Activated T-helper 2 cell treated with anti-CD3 and anti-CD28 coated beads, Interferon-gamma antibody, Interleukin-2, Interleukin-4, amounts not matched to agents 10 μg/mL and 5 μg/mL and 100 μg/mL, durations not matched to agents 14 hours and 24 hours and 36 hours (primary cell): ENCODE measurements at regions not wholly inside any gene's neighbourhood (a gene's known extent, or its start where the extent isn't known, plus 50 kb on each side); places are given as distances from the start of the nearest gene placed in this dataset.

Source experiments
- DNase-seq: peaks from one replicate; pipeline ENCODE4 v3.0.0; 2021; ENCODE audit warnings: low spot score
- H3K27ac Mint-ChIP-seq: one replicate; pipeline ENCODE4 v1.8.0; 2021; ENCODE audit warnings: mixed read lengths
- H3K27me3 Mint-ChIP-seq: one replicate; pipeline ENCODE4 v1.8.0; 2021; ENCODE audit warnings: low read depth, mixed read lengths
- H3K36me3 Mint-ChIP-seq: one replicate; pipeline ENCODE4 v1.8.0; 2021; ENCODE audit warnings: low read depth, mixed read lengths
- H3K4me1 Mint-ChIP-seq: one replicate; pipeline ENCODE4 v1.8.0; 2021; ENCODE audit warnings: low read depth, mixed read lengths
- H3K4me3 Mint-ChIP-seq: one replicate; pipeline ENCODE4 v1.8.0; 2021; ENCODE audit warnings: low read depth, mild to moderate bottlenecking, moderate library complexity, mixed read lengths
- H3K9me3 Mint-ChIP-seq: one replicate; pipeline ENCODE4 v1.8.0; 2021; ENCODE audit warnings: mixed read lengths
- intact Hi-C: fragments of 100-400 bp; cut with micrococcal nuclease; formaldehyde crosslinking; loops from one replicate; pipeline ENCODE4 v1.15.1; 2023

DNA sequence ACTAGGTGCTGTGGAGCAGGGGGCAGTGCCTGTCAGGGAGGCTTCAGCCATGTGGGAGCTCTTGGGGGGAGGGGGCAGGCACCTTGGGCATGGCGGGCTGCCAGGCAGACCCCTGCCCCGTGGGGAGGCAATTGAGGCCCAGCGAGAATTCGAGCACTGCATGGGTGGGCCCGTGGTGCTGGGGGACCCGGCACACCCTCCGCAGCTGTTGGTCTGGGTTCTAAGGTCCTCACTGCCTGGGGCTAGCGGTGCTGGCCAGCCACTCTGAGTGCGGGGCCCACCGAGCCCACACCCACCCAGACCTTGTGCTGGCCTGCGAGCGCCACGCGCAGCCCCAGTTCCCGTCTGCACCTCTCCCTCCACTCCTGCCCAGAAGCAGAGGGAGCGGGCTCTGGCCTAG, 835.5 kb upstream of the CNTN5 start:
- Mint-ChIP-seq H3K4me3 (no peak overlapping the region), H3K27me3 (no peaks in the 10 kb centered on the region), H3K4me1 (no peaks in the 10 kb centered on the region), H3K36me3 (no peaks in the 10 kb centered on the region), H3K27ac (no peak overlapping the region), H3K9me3 (peaks cover 18% of the 10 kb centered on the region)
- DNase-seq, result no peak
- intact Hi-C loops, result no loop called here

DNA sequence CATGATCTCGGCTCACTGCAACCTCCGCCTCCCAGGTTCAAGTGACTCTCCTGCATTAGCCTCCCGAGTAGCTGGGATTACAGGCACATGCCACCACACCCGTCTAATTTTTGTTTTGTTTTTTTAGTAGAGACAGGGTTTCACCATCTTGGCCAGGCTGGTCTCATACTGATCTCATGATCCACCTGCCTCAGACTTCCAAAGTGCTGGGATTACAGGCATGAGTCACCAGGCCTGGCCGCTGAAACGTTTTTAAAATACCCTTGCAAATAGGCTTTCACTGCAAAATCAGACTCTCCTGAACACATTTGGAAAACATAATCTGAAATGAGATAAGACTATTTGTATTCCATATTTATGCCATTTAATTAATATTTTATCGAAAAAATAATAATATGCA, 826.1 kb upstream of the CNTN5 start:
- Mint-ChIP-seq H3K27me3 (no peaks in the 10 kb centered on the region), H3K9me3 (peaks cover 6% of the 10 kb centered on the region), H3K27ac (no peak overlapping the region), H3K4me3 (no peak overlapping the region), H3K4me1 (no peaks in the 10 kb centered on the region), H3K36me3 (no peaks in the 10 kb centered on the region)
- intact Hi-C loops, result no loop called here
- DNase-seq, result no peak

DNA sequence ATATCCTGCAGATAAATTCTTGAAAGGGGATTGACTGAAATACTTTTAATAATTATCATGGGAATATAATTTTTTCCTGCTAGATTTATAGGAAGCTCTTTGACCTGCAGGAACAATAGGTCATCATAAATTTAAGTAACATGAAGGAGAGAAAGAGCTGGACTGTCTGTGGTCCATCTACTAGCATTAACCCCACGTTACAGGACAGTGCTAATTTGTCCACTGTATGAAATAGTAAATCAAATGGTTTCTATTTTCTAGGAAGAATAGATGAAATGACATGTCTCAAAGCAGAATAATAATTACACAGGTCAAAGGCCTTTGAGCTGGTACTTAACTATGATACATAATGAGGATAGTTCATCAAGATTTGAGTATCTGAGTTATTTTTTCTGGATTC, 825.4 kb upstream of the CNTN5 start:
- Mint-ChIP-seq H3K4me3 (no peak overlapping the region), H3K27ac (no peak overlapping the region), H3K9me3 (peaks cover 3% of the 10 kb centered on the region), H3K27me3 (no peaks in the 10 kb centered on the region), H3K4me1 (no peaks in the 10 kb centered on the region), H3K36me3 (no peaks in the 10 kb centered on the region)
- intact Hi-C loops, result no loop called here
- DNase-seq, result no peak

DNA sequence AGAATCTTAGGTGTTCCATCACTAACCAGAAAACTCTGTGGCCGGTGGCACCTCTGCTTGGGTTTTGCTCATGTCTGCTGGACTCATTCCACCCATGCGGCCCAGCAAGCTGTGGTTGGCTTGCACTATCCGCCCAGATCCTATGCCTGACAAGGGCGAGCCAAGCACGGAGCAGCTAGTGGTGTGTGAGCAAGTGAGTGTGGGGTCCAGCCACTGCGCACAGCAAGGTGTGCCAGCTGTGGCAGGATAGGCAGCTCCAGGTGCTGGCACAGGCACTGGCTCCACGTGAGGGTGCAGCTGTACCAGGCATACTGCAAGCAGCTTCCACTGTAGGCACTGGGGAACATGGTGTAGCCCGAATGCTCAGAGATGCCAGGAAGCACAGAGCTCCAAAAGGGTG, 813.7 kb upstream of the CNTN5 start:
- H3K4me3 Mint-ChIP-seq, result no peak overlapping the region
- no peaks in the 10 kb centered on the region for H3K36me3 Mint-ChIP-seq
- H3K27me3 Mint-ChIP-seq, result no peaks in the 10 kb centered on the region
- H3K4me1 Mint-ChIP-seq, result no peaks in the 10 kb centered on the region
- peaks cover 13% of the 10 kb centered on the region for H3K9me3 Mint-ChIP-seq
- no peak for DNase-seq
- no peak overlapping the region for H3K27ac Mint-ChIP-seq
- intact Hi-C loops, result no loop called here

DNA sequence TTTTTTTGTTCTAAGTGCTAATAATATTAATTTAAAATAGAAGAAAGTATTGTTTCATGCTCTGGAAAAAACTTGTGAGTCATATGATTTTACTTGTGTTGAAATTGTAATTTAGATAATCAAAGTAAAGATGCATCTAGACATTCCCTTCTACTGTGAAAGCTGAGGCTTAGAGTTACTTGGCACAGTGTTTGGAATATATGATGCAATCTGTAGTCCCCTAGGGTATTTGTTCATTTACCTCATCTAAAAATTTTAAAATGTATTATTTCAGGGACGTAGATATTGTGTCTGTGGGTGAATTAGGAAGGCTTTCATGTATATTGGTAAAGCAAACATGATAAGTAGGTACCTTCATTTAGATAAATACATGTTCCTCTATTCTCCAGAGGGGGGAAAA, 793.5 kb upstream of the CNTN5 start:
- intact Hi-C loops, result no loop called here
- Mint-ChIP-seq H3K9me3 (peaks cover 8% of the 10 kb centered on the region), H3K4me3 (no peak overlapping the region), H3K27ac (no peak overlapping the region), H3K27me3 (no peaks in the 10 kb centered on the region), H3K36me3 (no peaks in the 10 kb centered on the region), H3K4me1 (no peaks in the 10 kb centered on the region)
- no peak for DNase-seq

DNA sequence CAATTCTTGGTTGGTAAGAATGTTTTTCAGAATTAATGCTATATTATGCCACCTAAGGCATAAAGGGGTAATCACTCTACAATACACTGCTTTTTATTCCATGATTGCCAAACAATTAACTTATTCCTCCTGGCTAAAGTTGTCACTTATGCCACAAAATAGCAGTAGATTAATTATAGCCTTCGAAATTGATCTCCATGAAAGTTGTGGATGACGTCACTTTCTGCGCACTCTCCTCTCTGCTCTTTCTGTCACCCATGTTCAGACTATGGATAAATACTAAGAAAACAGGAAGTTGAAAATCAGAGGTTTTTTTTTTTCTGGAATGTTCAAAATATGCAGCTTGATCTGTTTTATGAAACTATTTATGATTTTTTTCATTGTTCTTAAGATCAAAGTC, 790.1 kb upstream of the CNTN5 start:
- Mint-ChIP-seq H3K9me3 (peaks cover 3% of the 10 kb centered on the region), H3K36me3 (no peaks in the 10 kb centered on the region), H3K4me1 (no peaks in the 10 kb centered on the region), H3K4me3 (no peak overlapping the region), H3K27me3 (no peaks in the 10 kb centered on the region), H3K27ac (no peak overlapping the region)
- intact Hi-C loops, result no loop called here
- no peak for DNase-seq

DNA sequence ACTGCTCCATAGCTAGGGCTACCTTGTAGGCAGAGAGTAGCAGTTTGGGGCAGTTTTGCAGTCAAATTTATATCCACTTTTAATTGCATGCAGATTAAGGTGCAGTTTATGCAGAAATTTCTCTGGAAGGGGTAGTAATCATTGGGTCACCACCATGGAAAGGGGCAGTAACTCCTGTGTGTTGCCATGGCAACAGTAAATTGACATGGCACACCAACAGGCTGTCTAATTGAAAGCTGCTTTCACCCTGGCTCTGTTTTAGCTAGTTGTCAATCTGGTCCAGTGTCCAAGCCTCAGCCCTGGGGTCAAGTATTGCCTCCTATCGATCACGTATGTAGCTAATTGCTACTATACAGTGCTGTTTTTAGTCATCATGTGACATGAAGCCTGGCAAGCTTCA, 786.1 kb upstream of the CNTN5 start:
- Mint-ChIP-seq H3K36me3 (no peaks in the 10 kb centered on the region), H3K27me3 (no peaks in the 10 kb centered on the region), H3K27ac (no peak overlapping the region), H3K4me3 (no peak overlapping the region), H3K9me3 (peaks cover 5% of the 10 kb centered on the region), H3K4me1 (no peaks in the 10 kb centered on the region)
- DNase-seq, result no peak
- intact Hi-C loops, result no loop called here

DNA sequence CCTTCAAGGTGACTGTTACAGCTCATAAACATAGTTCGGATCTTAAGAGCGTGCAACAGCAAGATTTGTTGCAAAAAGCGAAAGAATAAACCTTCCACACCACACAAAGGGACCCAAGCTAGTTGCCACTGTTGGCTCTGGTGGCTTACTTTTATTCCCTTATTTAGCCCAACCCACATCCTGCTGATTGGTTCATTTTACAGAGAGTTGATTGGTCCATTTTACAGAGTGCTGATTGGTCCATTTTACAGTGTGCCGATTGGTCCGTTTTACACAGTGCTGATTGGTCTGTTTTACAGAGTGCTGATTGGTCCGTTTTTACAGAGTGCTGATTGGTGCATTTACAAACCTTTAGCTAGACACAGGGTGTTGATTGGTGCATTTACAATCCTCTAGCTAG, 776.9 kb upstream of the CNTN5 start:
- Mint-ChIP-seq H3K27ac (no peak overlapping the region), H3K36me3 (no peaks in the 10 kb centered on the region), H3K4me3 (no peak overlapping the region), H3K4me1 (no peaks in the 10 kb centered on the region), H3K9me3 (peaks cover 37% of the 10 kb centered on the region), H3K27me3 (no peaks in the 10 kb centered on the region)
- intact Hi-C loops, result no loop called here
- no peak for DNase-seq

DNA sequence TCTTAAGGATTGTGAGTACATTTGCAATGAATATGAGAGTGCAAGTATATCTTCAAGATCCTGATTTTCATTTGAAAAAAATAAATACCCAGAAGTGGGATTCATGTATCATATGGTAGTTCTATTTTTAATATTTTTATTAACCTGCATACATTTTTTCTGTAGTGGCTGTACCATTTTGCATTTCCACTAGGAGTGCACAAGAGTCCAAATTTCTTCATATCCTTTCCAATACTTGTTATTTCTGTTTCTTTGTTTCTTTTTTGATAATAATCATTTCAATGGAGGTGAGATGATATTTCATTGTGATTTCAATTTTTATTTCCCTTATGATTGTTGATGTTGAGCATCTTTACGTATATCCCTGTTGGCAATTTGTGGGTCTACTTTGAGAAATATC, 759.8 kb upstream of the CNTN5 start:
- intact Hi-C loops, result no loop called here
- Mint-ChIP-seq H3K9me3 (peaks cover 30% of the 10 kb centered on the region), H3K27ac (no peak overlapping the region), H3K4me1 (no peaks in the 10 kb centered on the region), H3K36me3 (no peaks in the 10 kb centered on the region), H3K27me3 (no peaks in the 10 kb centered on the region), H3K4me3 (no peak overlapping the region)
- no peak for DNase-seq

DNA sequence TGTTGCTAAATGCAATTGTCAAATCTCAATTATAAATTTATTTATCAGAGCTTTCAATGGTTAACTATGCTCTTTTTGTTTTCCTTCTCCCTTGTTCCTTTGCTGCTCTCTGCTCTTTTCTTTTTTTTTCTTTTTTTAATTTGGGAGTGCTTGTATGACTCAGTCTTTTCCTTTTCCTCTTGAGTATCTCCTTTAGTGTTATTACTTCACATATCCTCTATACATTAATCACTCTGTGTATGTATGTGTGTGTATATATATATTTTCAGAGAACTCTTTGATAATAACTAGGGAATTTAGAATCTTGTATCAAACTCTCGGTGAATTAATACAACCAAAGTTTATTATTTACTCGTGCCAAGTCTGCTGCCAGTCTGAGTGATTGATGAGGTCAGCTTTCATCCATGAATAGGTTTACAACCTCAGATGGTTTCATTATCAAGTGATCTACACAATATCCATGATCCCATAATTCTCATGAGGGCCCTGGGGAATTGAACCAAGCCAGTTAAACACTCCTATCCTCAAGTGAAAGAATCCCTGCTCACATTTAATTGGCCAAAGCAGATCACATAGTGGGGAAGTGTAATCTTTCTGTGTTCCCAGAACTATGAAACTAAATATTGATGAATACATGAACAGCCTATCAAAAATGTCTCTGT, 743.4 kb upstream of the CNTN5 start:
- no peaks in the 10 kb centered on the region for H3K27me3 Mint-ChIP-seq
- H3K9me3 Mint-ChIP-seq, result no peaks in the 10 kb centered on the region
- intact Hi-C loops, result no loop called here
- H3K4me1 Mint-ChIP-seq, result no peaks in the 10 kb centered on the region
- H3K36me3 Mint-ChIP-seq, result no peaks in the 10 kb centered on the region
- no peak overlapping the region for H3K4me3 Mint-ChIP-seq
- DNase-seq, result no peak
- H3K27ac Mint-ChIP-seq, result no peak overlapping the region

DNA sequence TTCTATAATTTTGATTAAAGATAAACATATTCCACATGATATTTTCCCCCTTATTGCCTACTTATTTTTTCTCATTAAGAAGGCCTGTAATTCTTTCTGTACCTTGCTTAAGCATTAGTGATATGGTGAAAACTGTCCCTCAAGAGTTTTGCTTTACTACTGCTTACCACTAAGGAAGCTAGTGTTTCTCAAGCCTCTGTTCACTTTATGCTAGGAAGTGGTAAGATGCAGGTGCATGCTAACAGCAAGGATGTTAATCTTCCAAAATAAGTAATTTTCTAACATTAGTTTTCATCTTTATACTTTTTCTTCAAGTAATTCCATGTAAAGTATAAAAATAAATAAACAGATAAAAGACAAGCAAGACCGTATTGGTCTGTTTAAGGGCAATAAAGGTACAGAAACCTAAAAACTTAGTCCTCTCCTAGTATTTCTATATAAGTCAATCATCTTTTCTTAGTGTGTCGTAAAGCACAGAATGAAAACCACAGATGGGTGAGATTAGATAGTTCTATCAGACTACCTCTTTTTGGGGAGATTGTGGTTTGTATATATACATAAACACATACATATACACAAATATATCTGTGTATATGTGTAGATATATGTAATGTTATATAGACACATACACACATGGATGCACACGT, 731.0 kb upstream of the CNTN5 start:
- Mint-ChIP-seq H3K27ac (no peak overlapping the region), H3K4me1 (no peaks in the 10 kb centered on the region), H3K36me3 (no peaks in the 10 kb centered on the region), H3K27me3 (no peaks in the 10 kb centered on the region), H3K4me3 (no peak overlapping the region), H3K9me3 (peaks cover 3% of the 10 kb centered on the region)
- DNase-seq, result no peak
- intact Hi-C loops, result no loop called here

DNA sequence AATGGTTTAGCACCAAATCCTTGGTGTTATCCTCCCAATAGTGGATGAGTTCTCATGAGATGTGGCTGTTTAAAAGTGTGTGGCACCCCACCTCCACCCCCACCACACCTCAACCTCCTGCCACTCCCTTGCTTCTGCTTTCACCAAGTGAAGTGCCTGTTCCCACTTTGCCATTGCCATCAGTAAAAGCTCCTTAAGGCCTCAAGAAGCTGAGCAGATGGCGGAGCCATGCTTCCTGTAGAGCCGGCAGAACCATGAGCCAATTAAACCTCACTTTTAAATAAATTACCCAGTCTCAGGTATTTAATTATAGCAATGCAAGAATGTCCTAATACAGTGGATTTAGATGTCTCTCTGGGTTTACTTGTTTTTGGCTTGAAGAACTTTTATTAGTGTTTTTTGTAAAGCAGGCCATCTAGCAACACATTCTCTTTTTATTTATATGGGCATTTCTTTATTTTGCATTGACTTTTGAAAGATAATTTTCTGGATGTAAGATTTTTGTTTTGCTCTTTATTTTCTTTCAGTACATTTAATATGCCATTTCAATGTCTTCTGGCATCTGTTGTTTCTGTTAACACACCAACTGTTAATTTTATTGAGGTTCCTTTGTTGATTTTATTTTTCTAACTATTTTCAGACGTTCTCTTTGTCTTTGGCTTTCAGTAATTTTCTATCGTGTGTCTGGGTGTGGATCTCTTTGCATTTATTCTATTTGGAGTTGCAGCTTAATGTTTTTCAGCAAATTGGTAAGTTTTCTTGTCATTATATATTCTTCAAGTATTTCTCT, 724.5 kb upstream of the CNTN5 start:
- peaks cover 8% of the 10 kb centered on the region for H3K9me3 Mint-ChIP-seq
- H3K27ac Mint-ChIP-seq, result no peak overlapping the region
- no peaks in the 10 kb centered on the region for H3K4me1 Mint-ChIP-seq
- H3K36me3 Mint-ChIP-seq, result no peaks in the 10 kb centered on the region
- intact Hi-C loops, result no loop called here
- H3K4me3 Mint-ChIP-seq, result no peak overlapping the region
- no peak for DNase-seq
- H3K27me3 Mint-ChIP-seq, result no peaks in the 10 kb centered on the region

DNA sequence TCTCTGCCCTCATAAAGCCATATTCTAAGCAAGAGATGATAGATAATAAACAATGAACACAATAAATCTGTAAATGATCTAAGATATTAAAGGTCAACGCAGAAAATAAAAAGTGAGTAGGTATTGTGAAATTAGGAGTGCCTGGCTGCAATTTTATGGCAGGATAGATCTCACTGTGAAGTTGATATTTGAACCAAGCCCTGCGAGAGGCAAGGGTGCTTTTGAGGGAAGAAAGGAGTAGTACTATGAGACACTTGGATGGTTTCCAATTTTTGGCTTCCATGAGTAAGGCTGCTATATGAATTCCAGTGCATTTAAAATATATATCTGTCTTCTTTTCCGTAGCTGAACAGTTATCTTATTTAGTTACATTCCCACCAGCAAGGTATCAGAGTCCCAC, 720.0 kb upstream of the CNTN5 start:
- H3K4me1 Mint-ChIP-seq, result no peaks in the 10 kb centered on the region
- H3K27me3 Mint-ChIP-seq, result no peaks in the 10 kb centered on the region
- no peaks in the 10 kb centered on the region for H3K36me3 Mint-ChIP-seq
- intact Hi-C loops, result no loop called here
- H3K27ac Mint-ChIP-seq, result no peak overlapping the region
- no peak for DNase-seq
- no peak overlapping the region for H3K4me3 Mint-ChIP-seq
- peaks cover 6% of the 10 kb centered on the region for H3K9me3 Mint-ChIP-seq
